HEK293 (cell line): ENCODE measurements at regions not wholly inside any gene's neighbourhood (a gene's known extent, or its start where the extent isn't known, plus 50 kb on each side); places are given as distances from the start of the nearest gene placed in this dataset.

Source experiments
- REPIN1 ChIP-seq: fragments of 450-650 bp; formaldehyde crosslinking; IDR thresholded peaks from 2 replicates; pipeline ENCODE4 v1.5.1; 2017; ENCODE audit warnings: missing biosample characterization, missing genetic modification characterization, low read depth
- SETDB1 ChIP-seq: IDR thresholded peaks from one replicate; pipeline ENCODE4 v1.6.1; 2017; ENCODE audit warnings: mild to moderate bottlenecking, low read length, moderate library complexity, mixed read lengths; ENCODE audit not compliant: insufficient read length
- ZBTB1 ChIP-seq: fragments of 450-650 bp; formaldehyde crosslinking; IDR thresholded peaks from 2 replicates; pipeline ENCODE4 v1.5.1; 2016; ENCODE audit warnings: missing biosample characterization, missing genetic modification characterization
- ZFP3 ChIP-seq: fragments of 450-650 bp; formaldehyde crosslinking; IDR thresholded peaks from 2 replicates; pipeline ENCODE4 v1.5.1; 2016; ENCODE audit warnings: low read depth, missing biosample characterization, missing genetic modification characterization
- ZFP41 ChIP-seq: fragments of 450-650 bp; formaldehyde crosslinking; IDR thresholded peaks from 2 replicates; pipeline ENCODE4 v1.5.1; 2016; ENCODE audit warnings: missing biosample characterization, missing genetic modification characterization, borderline replicate concordance
- ZNF423 ChIP-seq: fragments of 450-650 bp; formaldehyde crosslinking; IDR thresholded peaks from 2 replicates; pipeline ENCODE4 v1.5.1; 2016; ENCODE audit warnings: missing biosample characterization, missing genetic modification characterization
- ZNF623 ChIP-seq: fragments of 450-650 bp; formaldehyde crosslinking; IDR thresholded peaks from 2 replicates; pipeline ENCODE4 v1.5.1; 2016; ENCODE audit warnings: missing biosample characterization, missing genetic modification characterization
- ZNF76 ChIP-seq: fragments of 450-650 bp; formaldehyde crosslinking; IDR thresholded peaks from 2 replicates; pipeline ENCODE4; 2016; ENCODE audit warnings: low read depth, missing biosample characterization, missing genetic modification characterization, borderline replicate concordance
- TF ChIP-seq, protein P1 (sequence below): fragments of 450-650 bp; formaldehyde crosslinking; IDR thresholded peaks from 2 replicates; pipeline ENCODE4 v1.5.1; 2016; ENCODE audit warnings: missing biosample characterization, missing genetic modification characterization

DNA sequence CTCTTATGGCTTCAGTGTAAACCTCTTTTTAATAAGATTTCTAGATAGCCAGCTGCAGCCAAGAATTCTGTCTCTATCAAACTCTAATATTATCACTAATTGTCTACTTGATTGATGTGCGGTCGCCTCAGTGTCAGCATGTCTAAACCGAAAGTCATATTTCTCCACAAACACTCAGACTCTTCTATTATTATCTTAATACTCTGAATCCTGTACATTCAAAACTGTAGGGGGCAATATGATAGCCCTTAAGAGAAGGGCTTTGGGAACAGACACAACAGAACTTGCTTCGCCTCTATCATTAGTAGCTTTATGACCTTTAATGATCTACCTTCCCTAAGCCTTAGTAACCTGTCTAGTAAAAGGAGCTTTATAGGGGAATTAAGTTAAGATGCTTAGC is 379.7 kb upstream of the PTCHD4 start:
- TF ChIP-seq SETDB1 (no peak), REPIN1 (tag by site-specific recombination) (no peak), ZNF76 (tag by site-specific recombination) (no peak), ZNF423 (tag by site-specific recombination) (no peak), ZNF623 (tag by site-specific recombination) (no peak), ZBTB1 (tag by site-specific recombination) (no peak), ZFP3 (no peak), ZFP41 (tag by site-specific recombination) (no peak)
- TF ChIP-seq, protein P1, sequence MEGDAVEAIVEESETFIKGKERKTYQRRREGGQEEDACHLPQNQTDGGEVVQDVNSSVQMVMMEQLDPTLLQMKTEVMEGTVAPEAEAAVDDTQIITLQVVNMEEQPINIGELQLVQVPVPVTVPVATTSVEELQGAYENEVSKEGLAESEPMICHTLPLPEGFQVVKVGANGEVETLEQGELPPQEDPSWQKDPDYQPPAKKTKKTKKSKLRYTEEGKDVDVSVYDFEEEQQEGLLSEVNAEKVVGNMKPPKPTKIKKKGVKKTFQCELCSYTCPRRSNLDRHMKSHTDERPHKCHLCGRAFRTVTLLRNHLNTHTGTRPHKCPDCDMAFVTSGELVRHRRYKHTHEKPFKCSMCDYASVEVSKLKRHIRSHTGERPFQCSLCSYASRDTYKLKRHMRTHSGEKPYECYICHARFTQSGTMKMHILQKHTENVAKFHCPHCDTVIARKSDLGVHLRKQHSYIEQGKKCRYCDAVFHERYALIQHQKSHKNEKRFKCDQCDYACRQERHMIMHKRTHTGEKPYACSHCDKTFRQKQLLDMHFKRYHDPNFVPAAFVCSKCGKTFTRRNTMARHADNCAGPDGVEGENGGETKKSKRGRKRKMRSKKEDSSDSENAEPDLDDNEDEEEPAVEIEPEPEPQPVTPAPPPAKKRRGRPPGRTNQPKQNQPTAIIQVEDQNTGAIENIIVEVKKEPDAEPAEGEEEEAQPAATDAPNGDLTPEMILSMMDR (tag by site-specific recombination): no peak
